ENCODE measurements at regions not wholly inside any gene's neighbourhood (a gene's known extent, or its start where the extent isn't known, plus 50 kb on each side); places are given as distances from the start of the nearest gene placed in this dataset.
A peak's percentile ranks its signal among the peaks of the same experiment; 100 is the strongest.

- peak; percentile 57; the same call in 1 of the 2 replicates for TF ChIP-seq SMYD3 (CRISPR knock-in tag; IDR thresholded peaks at IDR 0.05)
- TF ChIP-seq ZMYM4 (CRISPR knock-in tag; IDR thresholded peaks at IDR 0.05): peak; percentile 63
- TF ChIP-seq ZNF7 (CRISPR knock-in tag; IDR thresholded peaks at IDR 0.05): no peak
- no peak for TF ChIP-seq TAF15 (IDR thresholded peaks at IDR 0.05; ENCODE audit: low read depth, low read length, poor library complexity, severe bottlenecking)
- TF ChIP-seq PHF21A (CRISPR knock-in tag; IDR thresholded peaks at IDR 0.05): peak; percentile 24
- TF ChIP-seq ZNF296 (CRISPR knock-in tag; conservative IDR thresholded peaks at IDR 0.05): no peak
- TF ChIP-seq ZNF253 (CRISPR knock-in tag; IDR thresholded peaks at IDR 0.05; ENCODE audit: borderline replicate concordance): no peak
- TF ChIP-seq RNF219 (CRISPR knock-in tag; IDR thresholded peaks at IDR 0.05): no peak
- no peak for TF ChIP-seq ZNF567 (CRISPR knock-in tag; IDR thresholded peaks at IDR 0.05; ENCODE audit: borderline replicate concordance)
- no peak for TF ChIP-seq MED13 (CRISPR knock-in tag; IDR thresholded peaks at IDR 0.05)
- no peak for TF ChIP-seq ZIK1 (CRISPR knock-in tag; IDR thresholded peaks at IDR 0.05; ENCODE audit: borderline replicate concordance, low read depth)
- TF ChIP-seq THAP11 (CRISPR knock-in tag; IDR thresholded peaks at IDR 0.05): peak; percentile 56; the same call in 1 of the 2 replicates
- no peak for TF ChIP-seq E2F5 (CRISPR knock-in tag; conservative IDR thresholded peaks at IDR 0.05)
- TF ChIP-seq ATF7 (IDR thresholded peaks at IDR 0.05): no peak
- no peak for TF ChIP-seq ATF7 (CRISPR knock-in tag; IDR thresholded peaks at IDR 0.05)
- TF ChIP-seq KDM4B (CRISPR knock-in tag; IDR thresholded peaks at IDR 0.05): peak; percentile 89; the same call in 1 of the 2 replicates
- TF ChIP-seq HMGXB3 (CRISPR knock-in tag; IDR thresholded peaks at IDR 0.05; ENCODE audit: borderline replicate concordance): no peak
- no peak for TF ChIP-seq ZMAT5 (CRISPR knock-in tag; IDR thresholded peaks at IDR 0.05; ENCODE audit: borderline replicate concordance, low read depth)
- no peak for TF ChIP-seq ZBTB46 (CRISPR knock-in tag; IDR thresholded peaks at IDR 0.05; ENCODE audit: borderline replicate concordance)
- TF ChIP-seq FOXA3 (CRISPR knock-in tag; IDR thresholded peaks at IDR 0.05): peak; percentile 65; the same call in 1 of the 2 replicates
- no peak for TF ChIP-seq RFX3 (CRISPR knock-in tag; IDR thresholded peaks at IDR 0.05)
- TF ChIP-seq XRCC5 (optimal IDR thresholded peaks at IDR 0.05; ENCODE audit: low read length): peak; percentile 54
Measured at GRCh38 chr9:613771-614347, 227.6 kb upstream of the DMRT1 start (continued).

Measured in HepG2 (cell line).